ENCODE measurements at regions not wholly inside any gene's neighbourhood (a gene's known extent, or its start where the extent isn't known, plus 50 kb on each side); places are given as distances from the start of the nearest gene placed in this dataset.
"Not testable (repeated sequence)": the region's sequence is repeated elsewhere in the genome, so short reads cannot be mapped to it uniquely, and the experiment has no call there.

- H3K4me1 Mint-ChIP-seq: not testable (repeated sequence)
These were observed 199.9 kb downstream of the BANP start for GRCh38 chr16:88151129-88151499.

GRCh38 chr16:88151859-88152843, 200.9 kb downstream of the BANP start:
- H3K36me3 Mint-ChIP-seq, H3K27ac Mint-ChIP-seq, ATAC-seq, POLR2A ChIA-PET, DNase-seq, H3K4me1 Mint-ChIP-seq, H3K4me3 Mint-ChIP-seq, H3K9me3 Mint-ChIP-seq, H3K27me3 Mint-ChIP-seq: not testable (repeated sequence)

More at GRCh38 chr16:88151129-88151499, 199.9 kb downstream of the BANP start:
- POLR2A ChIA-PET, H3K36me3 Mint-ChIP-seq, H3K27ac Mint-ChIP-seq, ATAC-seq, H3K9me3 Mint-ChIP-seq, DNase-seq, H3K4me3 Mint-ChIP-seq, H3K27me3 Mint-ChIP-seq: not testable (repeated sequence)

GRCh38 chr16:88152879-88153278, 201.6 kb downstream of the BANP start:
- H3K27ac Mint-ChIP-seq: not testable (repeated sequence)

GRCh38 chr16:88153516-88153915, 202.3 kb downstream of the BANP start:
- POLR2A ChIA-PET, H3K4me3 Mint-ChIP-seq, ATAC-seq, DNase-seq, H3K36me3 Mint-ChIP-seq, H3K9me3 Mint-ChIP-seq, H3K27me3 Mint-ChIP-seq, H3K27ac Mint-ChIP-seq, H3K4me1 Mint-ChIP-seq: not testable (repeated sequence)

More at GRCh38 chr16:88152879-88153278, 201.6 kb downstream of the BANP start:
- POLR2A ChIA-PET, H3K36me3 Mint-ChIP-seq, H3K27me3 Mint-ChIP-seq, H3K4me3 Mint-ChIP-seq, H3K9me3 Mint-ChIP-seq, DNase-seq, ATAC-seq, H3K4me1 Mint-ChIP-seq: not testable (repeated sequence)

- H3K36me3 Mint-ChIP-seq, POLR2A ChIA-PET, H3K4me1 Mint-ChIP-seq: not testable (repeated sequence)
These were observed 203.7 kb downstream of the BANP start for GRCh38 chr16:88154886-88155285.

GRCh38 chr16:88155681-88156080, 204.4 kb downstream of the BANP start:
- ATAC-seq, POLR2A ChIA-PET, H3K36me3 Mint-ChIP-seq, H3K27ac Mint-ChIP-seq, H3K4me3 Mint-ChIP-seq, H3K4me1 Mint-ChIP-seq, H3K9me3 Mint-ChIP-seq, DNase-seq: not testable (repeated sequence)
- H3K27me3 Mint-ChIP-seq: peaks cover 0 to 11% (median 4%) of the 10 kb centered on the region in 5 donors

More at GRCh38 chr16:88154886-88155285, 203.7 kb downstream of the BANP start:
- DNase-seq, H3K9me3 Mint-ChIP-seq, H3K4me3 Mint-ChIP-seq, ATAC-seq, H3K27ac Mint-ChIP-seq, H3K27me3 Mint-ChIP-seq: not testable (repeated sequence)

GRCh38 chr16:88156640-88157283, 205.5 kb downstream of the BANP start:
- DNase-seq, H3K36me3 Mint-ChIP-seq, H3K4me3 Mint-ChIP-seq, ATAC-seq, H3K4me1 Mint-ChIP-seq, H3K27ac Mint-ChIP-seq, H3K9me3 Mint-ChIP-seq, POLR2A ChIA-PET: not testable (repeated sequence)
- H3K27me3 Mint-ChIP-seq: peaks cover 0 to 11% (median 4%) of the 10 kb centered on the region in 5 donors

- POLR2A ChIA-PET, H3K4me3 Mint-ChIP-seq, H3K9me3 Mint-ChIP-seq, DNase-seq, H3K36me3 Mint-ChIP-seq, ATAC-seq, H3K4me1 Mint-ChIP-seq, H3K27ac Mint-ChIP-seq: not testable (repeated sequence)
- H3K27me3 Mint-ChIP-seq: peaks cover 0 to 11% (median 3%) of the 10 kb centered on the region in 5 donors
These were observed 206.5 kb downstream of the BANP start for GRCh38 chr16:88157686-88158085.

- POLR2A ChIA-PET, DNase-seq, H3K4me1 Mint-ChIP-seq, H3K4me3 Mint-ChIP-seq, H3K36me3 Mint-ChIP-seq, ATAC-seq, H3K27ac Mint-ChIP-seq, H3K9me3 Mint-ChIP-seq: not testable (repeated sequence)
- H3K27me3 Mint-ChIP-seq: peaks cover 0 to 12% (median 3%) of the 10 kb centered on the region in 5 donors
These were observed 207.2 kb downstream of the BANP start for GRCh38 chr16:88158256-88159045.

GRCh38 chr16:88159046-88159896, 208.0 kb downstream of the BANP start:
- H3K36me3 Mint-ChIP-seq, H3K27ac Mint-ChIP-seq, POLR2A ChIA-PET, DNase-seq, H3K9me3 Mint-ChIP-seq, H3K4me1 Mint-ChIP-seq, ATAC-seq: not testable (repeated sequence)
- Mint-ChIP-seq H3K4me3 (peak overlapping the region in 1 of 10 donors; percentile 4), H3K27me3 (peaks cover 3 to 17% (median 7%) of the 10 kb centered on the region in 5 donors)

- POLR2A ChIA-PET, ATAC-seq, H3K9me3 Mint-ChIP-seq, H3K27ac Mint-ChIP-seq, H3K4me3 Mint-ChIP-seq, H3K4me1 Mint-ChIP-seq, DNase-seq, H3K36me3 Mint-ChIP-seq: not testable (repeated sequence)
- peaks cover 3 to 19% (median 11%) of the 10 kb centered on the region in 5 donors for H3K27me3 Mint-ChIP-seq
These were observed 208.7 kb downstream of the BANP start for GRCh38 chr16:88159897-88160335.

GRCh38 chr16:88161191-88161590, 210.0 kb downstream of the BANP start:
- POLR2A ChIA-PET, DNase-seq, H3K4me1 Mint-ChIP-seq, H3K9me3 Mint-ChIP-seq, H3K4me3 Mint-ChIP-seq, H3K27ac Mint-ChIP-seq, H3K36me3 Mint-ChIP-seq, ATAC-seq: not testable (repeated sequence)
- H3K27me3 Mint-ChIP-seq: peaks cover 0 to 15% (median 11%) of the 10 kb centered on the region in 5 donors

All from naive thymus-derived CD8-positive, alpha-beta T cell (primary cell).